Embryonic facial prominence (tissue), 1 donor: ENCODE measurements at regions not wholly inside any gene's neighbourhood (a gene's known extent, or its start where the extent isn't known, plus 50 kb on each side); places are given as distances from the start of the nearest gene placed in this dataset.

Experiments
- DNase-seq: peaks from one replicate; pipeline ENCODE4 v3.0.0-alpha.2; 2016; ENCODE audit errors: extremely low spot score

- DNase-seq = no peak
Observed at GRCh38 chr4:181604546-181604945, 638.7 kb upstream of the TENM3 start.

DNA sequence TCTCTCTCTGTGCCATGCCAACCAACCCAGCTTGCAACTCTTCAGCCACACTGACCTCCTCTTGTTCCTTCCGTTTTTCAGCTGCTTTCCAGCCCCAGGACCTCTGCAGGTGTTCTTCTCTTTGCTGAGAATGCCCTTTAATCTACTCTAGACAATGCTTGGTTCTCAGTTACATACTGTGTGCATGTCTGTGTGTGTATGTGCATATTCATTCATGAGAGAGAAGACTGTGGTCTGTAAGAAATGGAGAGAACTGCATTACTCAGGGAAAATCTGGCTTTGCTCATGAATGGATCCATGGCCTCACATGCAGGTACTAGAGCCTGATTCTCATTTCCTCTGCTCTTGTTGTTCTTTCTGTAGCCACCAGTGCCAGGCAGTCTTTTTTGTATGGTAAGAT, 636.9 kb upstream of the TENM3 start:
- DNase-seq = no peak

- DNase-seq = no peak
Observed at GRCh38 chr4:181608181-181608580, 635.0 kb upstream of the TENM3 start.

GRCh38 chr4:181611033-181611711, 632.0 kb upstream of the TENM3 start:
- no peak for DNase-seq

DNA sequence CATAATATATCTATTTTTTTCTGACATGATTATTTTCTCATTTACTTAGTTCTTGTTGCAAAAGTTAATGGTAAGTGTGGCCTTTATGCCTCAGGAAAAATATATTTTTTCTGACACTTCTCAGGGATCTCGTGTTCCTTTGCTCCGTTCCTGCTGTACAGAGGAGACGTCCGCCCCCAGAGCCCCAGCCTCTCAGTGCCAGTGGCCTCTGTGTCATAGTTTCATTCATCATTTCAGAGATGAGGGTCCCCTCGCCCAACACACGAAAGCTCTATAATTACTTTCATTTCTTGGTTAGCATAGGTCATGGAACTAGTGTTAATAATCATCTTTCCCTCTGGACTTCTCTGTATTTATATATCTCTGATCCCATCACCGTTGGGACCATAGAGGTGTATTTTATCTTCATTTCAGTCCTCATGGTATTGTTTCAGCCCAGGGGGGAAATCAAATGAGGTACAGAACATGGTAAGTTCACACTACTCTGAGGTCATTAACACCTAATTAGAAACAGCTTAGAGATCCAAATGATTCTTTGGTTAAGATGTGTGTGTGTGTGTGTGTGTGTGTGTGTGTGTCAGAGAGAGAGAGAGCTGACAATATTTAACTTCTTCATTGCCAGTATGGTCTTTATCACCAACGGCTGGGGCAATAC, 631.1 kb upstream of the TENM3 start:
- no peak for DNase-seq

DNA sequence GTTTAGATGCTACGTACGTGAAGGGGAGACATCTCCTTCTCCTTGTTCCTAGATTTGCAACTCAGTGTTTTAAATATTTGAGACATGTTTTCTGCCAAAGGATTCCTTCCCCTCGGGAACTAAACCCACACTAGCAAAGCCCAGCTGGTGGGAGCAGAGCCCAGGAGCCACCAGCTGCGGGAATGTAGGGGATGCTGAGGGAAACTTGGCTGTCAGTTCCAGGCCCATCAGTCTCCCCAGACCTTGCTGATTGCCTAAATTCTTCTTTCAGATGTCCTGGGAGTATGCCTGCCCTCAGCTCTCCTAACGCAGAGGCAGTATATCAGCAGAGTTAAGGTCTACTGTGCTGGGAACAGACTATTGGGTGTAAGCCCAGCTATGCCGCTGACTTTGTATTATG, 630.0 kb upstream of the TENM3 start:
- DNase-seq = no peak

DNA sequence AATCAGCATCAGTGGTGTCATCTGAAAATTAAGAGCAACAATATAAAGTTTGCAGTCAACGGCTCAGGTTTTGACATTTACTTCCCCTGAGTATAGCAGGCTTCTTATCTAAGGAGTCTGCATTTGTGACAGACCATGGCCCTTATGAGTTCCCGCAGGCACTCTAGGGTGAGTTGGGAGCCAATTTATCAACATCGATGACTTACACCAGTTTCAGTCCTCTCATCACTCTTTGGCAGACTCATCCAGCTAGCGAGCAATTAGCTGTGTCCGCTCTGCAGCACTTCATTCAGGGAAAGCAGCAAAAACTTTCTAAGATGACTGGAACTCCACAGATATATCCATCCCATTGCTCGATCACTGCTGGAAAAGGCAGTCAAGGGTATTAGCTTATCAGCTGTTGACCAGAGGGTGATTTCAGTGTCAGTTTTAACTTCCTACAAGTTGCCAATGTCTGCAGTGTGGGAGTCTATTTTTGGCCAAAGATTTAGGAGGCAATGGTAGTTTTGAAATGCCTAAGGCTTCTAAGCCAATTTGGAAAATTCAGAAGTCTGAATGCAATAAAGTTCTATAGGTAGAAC, 625.1 kb upstream of the TENM3 start:
- DNase-seq = no peak

DNA sequence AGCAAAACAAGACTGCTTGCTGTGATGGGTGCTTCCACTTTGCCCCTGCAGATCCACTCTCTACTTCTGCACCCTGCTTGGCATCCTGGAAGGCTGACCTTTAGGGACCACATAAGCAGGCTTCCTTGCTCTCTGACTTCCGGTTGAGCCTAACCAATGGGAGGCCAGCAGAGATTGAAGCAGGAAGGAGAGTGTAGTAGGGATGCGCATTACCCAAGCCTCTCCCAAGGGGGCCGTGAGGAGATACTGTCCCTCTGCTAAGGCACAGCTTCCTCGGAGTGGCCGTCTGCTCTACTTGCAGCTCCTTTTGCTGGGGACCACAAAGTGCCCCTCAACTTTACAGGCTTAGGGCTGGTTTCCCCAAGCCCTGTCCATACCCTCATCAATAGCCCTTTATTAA, 624.3 kb upstream of the TENM3 start:
- DNase-seq = no peak

GRCh38 chr4:181619651-181620050, 623.6 kb upstream of the TENM3 start:
- DNase-seq = no peak

DNA sequence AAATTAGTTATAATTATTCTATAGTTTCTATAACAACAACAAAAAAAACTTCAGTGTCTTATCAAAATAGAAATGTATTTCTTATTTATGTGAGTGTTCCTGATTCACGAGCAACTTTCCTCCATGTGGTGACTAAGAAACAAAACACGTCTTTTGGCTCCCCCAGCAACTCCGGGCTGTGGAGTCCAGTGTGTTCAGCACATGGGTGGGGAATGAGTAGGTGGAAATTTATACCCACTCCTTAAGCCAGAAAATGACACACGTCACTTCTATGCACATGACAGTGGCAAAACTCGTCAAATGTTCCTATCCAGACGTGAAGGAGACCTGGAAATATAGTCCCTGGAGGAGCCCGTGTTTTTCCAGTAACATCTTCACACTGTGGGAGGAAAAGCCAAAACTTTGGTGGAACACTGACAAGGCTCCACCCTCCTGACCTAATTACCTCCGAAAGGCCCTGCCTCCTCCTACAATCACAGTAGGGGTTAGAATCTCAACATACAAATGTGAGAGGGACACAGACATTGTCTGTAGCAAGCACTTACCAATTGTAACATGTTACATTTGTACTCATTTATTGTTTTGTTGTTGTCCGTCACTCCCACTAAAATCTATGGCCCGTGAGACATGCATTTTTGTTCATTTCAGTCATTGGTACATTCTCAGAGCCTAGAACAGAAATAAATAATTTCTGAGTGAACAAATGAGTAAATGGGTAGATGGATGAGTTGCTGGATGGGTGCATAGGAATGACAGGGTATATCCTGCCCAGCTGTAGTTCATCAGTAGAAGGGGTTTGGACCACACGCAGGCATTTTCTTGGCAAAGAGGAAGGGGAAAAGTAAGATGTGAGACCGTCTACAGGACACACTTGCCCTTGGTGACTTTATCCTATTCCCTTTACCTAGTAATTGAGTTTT, 605.8 kb upstream of the TENM3 start:
- DNase-seq = no peak

DNA sequence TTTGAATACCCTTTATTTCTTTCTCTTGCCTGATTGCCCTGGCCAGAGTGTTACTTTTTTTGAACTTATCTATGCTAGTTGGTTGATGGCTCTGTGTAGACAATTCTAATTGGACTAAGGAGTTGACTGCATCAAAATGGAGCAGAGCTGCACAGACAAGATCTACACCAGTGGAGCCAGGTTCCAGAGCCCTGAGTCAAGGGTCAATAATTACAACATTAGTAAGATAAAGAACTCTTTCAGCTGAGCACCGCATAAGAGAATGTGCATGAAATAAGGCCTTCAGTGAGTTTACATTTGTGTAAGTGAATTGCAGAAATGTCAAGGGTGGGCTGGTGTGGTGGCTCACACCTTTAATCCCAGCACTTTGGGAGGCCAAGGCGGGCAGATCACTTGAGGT, 599.7 kb upstream of the TENM3 start:
- no peak for DNase-seq

DNA sequence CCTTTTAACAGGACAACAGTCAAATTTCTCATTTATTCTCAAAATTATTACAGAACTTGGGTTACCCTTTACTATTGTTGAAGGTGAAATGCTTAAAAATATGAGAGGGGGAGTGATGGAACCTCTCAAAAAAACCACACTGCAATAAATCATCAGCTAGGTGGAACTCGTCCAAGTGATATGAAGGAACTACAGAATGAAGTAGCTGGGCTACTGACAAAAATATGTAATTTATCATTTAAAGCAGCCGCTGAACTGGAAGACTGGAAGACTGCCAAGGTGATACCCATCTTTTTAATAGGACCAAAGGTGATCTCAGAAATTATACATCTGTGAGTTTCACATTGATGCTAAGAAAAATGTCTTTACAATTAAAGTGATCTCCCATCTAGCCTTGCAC, 597.7 kb upstream of the TENM3 start:
- DNase-seq = no peak

GRCh38 chr4:181646864-181647263, 596.3 kb upstream of the TENM3 start:
- DNase-seq = no peak

GRCh38 chr4:181647396-181648147, 595.6 kb upstream of the TENM3 start:
- DNase-seq = peak; percentile 22

DNA sequence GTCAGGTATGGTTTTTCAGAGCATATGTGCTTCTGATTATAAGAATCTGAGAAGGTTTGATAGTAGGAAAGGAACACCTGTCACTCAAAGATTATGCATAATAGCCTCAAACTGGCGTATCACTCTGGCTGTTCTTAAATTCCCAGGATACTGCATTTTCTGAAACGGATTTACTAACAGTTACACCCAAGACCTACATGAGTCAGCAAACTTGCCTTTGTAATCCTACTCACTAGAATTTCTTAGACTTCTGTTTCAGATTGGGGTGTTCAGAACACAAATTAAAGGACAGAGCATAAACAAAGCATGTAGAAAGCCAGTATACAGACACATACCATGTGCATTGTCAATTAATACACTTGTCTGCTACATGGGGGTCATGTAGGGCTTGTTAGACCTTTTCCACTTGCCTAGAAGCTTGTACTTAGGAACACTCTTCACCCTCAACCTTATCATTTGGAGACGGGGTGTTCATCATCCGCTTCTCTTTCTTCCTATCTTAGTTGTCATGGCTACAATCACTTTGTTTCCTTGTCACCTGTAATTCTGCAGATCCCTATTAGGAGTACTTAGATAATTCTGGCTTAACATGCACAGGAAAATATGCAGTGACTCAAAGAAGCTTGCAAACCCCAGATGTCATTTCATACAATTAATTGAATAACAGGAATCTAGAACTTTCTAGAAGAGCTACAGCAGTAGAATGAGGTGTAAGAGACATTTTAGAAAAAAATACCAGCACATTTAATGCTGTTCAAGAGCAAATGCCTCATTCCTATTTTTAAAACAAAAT, 593.0 kb upstream of the TENM3 start:
- no peak for DNase-seq

GRCh38 chr4:181656748-181657147, 586.5 kb upstream of the TENM3 start:
- no peak for DNase-seq

DNA sequence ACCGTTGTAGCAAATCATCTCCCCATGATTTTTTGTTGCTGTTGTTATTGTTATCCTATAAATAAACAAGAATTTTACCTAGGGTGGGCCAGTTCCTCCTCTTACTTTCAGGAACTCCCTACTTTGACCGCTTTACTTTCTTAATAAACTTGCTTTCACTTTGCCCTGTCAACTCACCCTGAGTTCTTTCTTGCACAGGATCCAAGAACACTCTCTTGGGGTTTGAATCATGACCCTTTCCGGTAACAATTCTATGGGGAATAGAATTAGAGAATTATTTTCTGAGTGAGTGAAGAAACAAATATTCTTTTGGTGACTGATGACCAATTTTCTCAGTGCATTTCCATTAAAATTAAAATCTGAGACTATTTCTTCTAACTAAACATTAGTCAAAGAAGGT, 584.0 kb upstream of the TENM3 start:
- no peak for DNase-seq

- DNase-seq = no peak
Observed at GRCh38 chr4:181659876-181660275, 583.3 kb upstream of the TENM3 start.

GRCh38 chr4:181661090-181661489, 582.1 kb upstream of the TENM3 start:
- DNase-seq = no peak

GRCh38 chr4:181661923-181662322, 581.3 kb upstream of the TENM3 start:
- no peak for DNase-seq

DNA sequence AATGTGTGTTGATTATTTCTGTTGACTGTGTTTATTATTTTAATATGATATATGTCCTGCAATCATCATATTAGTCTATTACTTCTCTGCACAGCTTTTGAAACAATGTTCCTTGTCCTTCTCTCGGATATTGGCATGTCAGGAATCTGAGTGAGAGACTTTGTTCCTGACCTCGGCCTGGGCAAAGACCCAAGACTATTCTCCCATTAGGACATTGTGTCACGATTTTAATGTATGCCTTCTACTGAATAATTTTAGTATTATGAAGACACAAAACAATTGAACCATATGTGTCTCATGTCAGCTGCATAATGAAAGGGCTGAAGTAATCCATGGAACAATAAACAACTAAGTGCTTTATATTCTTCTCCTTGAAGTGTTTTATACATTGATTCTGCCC, 580.8 kb upstream of the TENM3 start:
- no peak for DNase-seq
